Sciatic nerve (tissue), 2 donors: ENCODE measurements at regions not wholly inside any gene's neighbourhood (a gene's known extent, or its start where the extent isn't known, plus 50 kb on each side); places are given as distances from the start of the nearest gene placed in this dataset.

Source experiments
- ATAC-seq: fragments of 200-7000 bp; cut with Tn5 transposase; one replicate; pipeline ENCODE4 v1.9.1; 2020; ENCODE audit warnings: mild to moderate bottlenecking, moderate library complexity
- DNase-seq: peaks from one replicate; pipeline ENCODE4 v3.0.0-alpha.2; 2020; ENCODE audit warnings: low spot score
- intact Hi-C: fragments of 100-400 bp; cut with DNase I; formaldehyde crosslinking; loops from one replicate; pipeline ENCODE4 v1.14.2; 2022
- donor health status: DM: no; HTN: no; CAD: no.
- donor health status: DM: no; HTN: no; CAD: no.

- ATAC-seq, result no peak
- intact Hi-C loops, result no loop called here
- DNase-seq, result no peak
These were observed 370.9 kb upstream of the RBFOX1 start for GRCh38 chr16:6961704-6962103.

- DNase-seq (no peak), ATAC-seq (no peak)
- intact Hi-C loops, result no loop called here
These were observed 374.5 kb upstream of the RBFOX1 start for GRCh38 chr16:6958184-6958583.

- no peak for DNase-seq
- intact Hi-C loops, result no loop called here
- no peak for ATAC-seq
These were observed 375.0 kb upstream of the RBFOX1 start for GRCh38 chr16:6957681-6958080.

GRCh38 chr16:6956511-6956910 is 376.1 kb upstream of the RBFOX1 start:
- DNase-seq (no peak), ATAC-seq (no peak)
- intact Hi-C loops, result no loop called here

GRCh38 chr16:6955303-6955702 is 377.3 kb upstream of the RBFOX1 start:
- ATAC-seq (no peak), DNase-seq (no peak)
- intact Hi-C loops, result no loop called here

- ATAC-seq (no peak), DNase-seq (no peak)
- intact Hi-C loops, result no loop called here
These were observed 383.4 kb upstream of the RBFOX1 start for GRCh38 chr16:6949240-6949639.

GRCh38 chr16:6947291-6947690 is 385.4 kb upstream of the RBFOX1 start:
- intact Hi-C loops, result no loop called here
- ATAC-seq (no peak), DNase-seq (no peak)

- intact Hi-C loops, result no loop called here
- no peak for DNase-seq
These were observed 385.8 kb upstream of the RBFOX1 start for GRCh38 chr16:6946802-6947201.

GRCh38 chr16:6946106-6946505 is 386.5 kb upstream of the RBFOX1 start:
- DNase-seq, result no peak
- ATAC-seq, result no peak
- intact Hi-C loops, result no loop called here

More at GRCh38 chr16:6946802-6947201, 385.8 kb upstream of the RBFOX1 start:
- no peak for ATAC-seq

GRCh38 chr16:6940968-6941367 is 391.7 kb upstream of the RBFOX1 start:
- no peak for DNase-seq
- intact Hi-C loops, result no loop called here
- ATAC-seq, result no peak

GRCh38 chr16:6937641-6938040 is 395.0 kb upstream of the RBFOX1 start:
- no peak for ATAC-seq
- intact Hi-C loops, result no loop called here

GRCh38 chr16:6932871-6933385 is 399.7 kb upstream of the RBFOX1 start:
- ATAC-seq, result no peak
- DNase-seq, result no peak
- intact Hi-C loops, result no loop called here

More at GRCh38 chr16:6937641-6938040, 395.0 kb upstream of the RBFOX1 start:
- no peak for DNase-seq

GRCh38 chr16:6929868-6930267 is 402.8 kb upstream of the RBFOX1 start:
- DNase-seq, result no peak
- intact Hi-C loops, result no loop called here

GRCh38 chr16:6926762-6927161 is 405.9 kb upstream of the RBFOX1 start:
- DNase-seq (no peak), ATAC-seq (no peak)
- intact Hi-C loops, result no loop called here

More at GRCh38 chr16:6929868-6930267, 402.8 kb upstream of the RBFOX1 start:
- no peak for ATAC-seq

GRCh38 chr16:6926341-6926740 is 406.3 kb upstream of the RBFOX1 start:
- intact Hi-C loops, result no loop called here
- DNase-seq, result no peak
- ATAC-seq, result no peak

GRCh38 chr16:6918646-6919045 is 414.0 kb upstream of the RBFOX1 start:
- DNase-seq, result no peak
- ATAC-seq, result no peak
- intact Hi-C loops, result no loop called here

- no peak for ATAC-seq
- intact Hi-C loops, result no loop called here
These were observed 415.7 kb upstream of the RBFOX1 start for GRCh38 chr16:6916946-6917345.

GRCh38 chr16:6913566-6913965 is 419.1 kb upstream of the RBFOX1 start:
- ATAC-seq, result no peak
- no peak for DNase-seq
- intact Hi-C loops, result no loop called here

More at GRCh38 chr16:6916946-6917345, 415.7 kb upstream of the RBFOX1 start:
- no peak for DNase-seq

- DNase-seq (no peak), ATAC-seq (no peak)
- intact Hi-C loops, result no loop called here
These were observed 422.3 kb upstream of the RBFOX1 start for GRCh38 chr16:6910301-6910700.

- intact Hi-C loops, result no loop called here
- DNase-seq (no peak), ATAC-seq (no peak)
These were observed 427.0 kb upstream of the RBFOX1 start for GRCh38 chr16:6905601-6906000.

GRCh38 chr16:6903671-6904070 is 429.0 kb upstream of the RBFOX1 start:
- intact Hi-C loops, result no loop called here
- no peak for ATAC-seq
- DNase-seq, result no peak

- ATAC-seq (no peak), DNase-seq (no peak)
- intact Hi-C loops, result no loop called here
These were observed 433.7 kb upstream of the RBFOX1 start for GRCh38 chr16:6898896-6899295.
